GM19025 (cell line): ENCODE measurements at regions not wholly inside any gene's neighbourhood (a gene's known extent, or its start where the extent isn't known, plus 50 kb on each side); places are given as distances from the start of the nearest gene placed in this dataset.
A peak's percentile ranks its signal among the peaks of the same experiment; 100 is the strongest.
"Not testable (repeated sequence)": the region's sequence is repeated elsewhere in the genome, so short reads cannot be mapped to it uniquely, and the experiment has no call there.

Experiments
- ATAC-seq: cut with Tn5 transposase; IDR thresholded peaks from one replicate; pipeline ENCODE4 v1.9.1; 2021; ENCODE audit warnings: mild to moderate bottlenecking, low read depth, moderate library complexity; ENCODE audit not compliant: unreplicated experiment

GRCh38 chr5:116724971-116725370 lies 150.3 kb upstream of the SEMA6A start:
- ATAC-seq, result no peak

- ATAC-seq, result no peak
Observed at GRCh38 chr5:116722651-116723050, 148.0 kb upstream of the SEMA6A start.

GRCh38 chr5:116719106-116719505 lies 144.5 kb upstream of the SEMA6A start:
- ATAC-seq, result no peak

GRCh38 chr5:116718317-116718716 lies 143.7 kb upstream of the SEMA6A start:
- no peak for ATAC-seq

GRCh38 chr5:116709082-116709481 lies 134.5 kb upstream of the SEMA6A start:
- ATAC-seq, result no peak

- not testable (repeated sequence) for ATAC-seq
Observed at GRCh38 chr5:116705121-116705519, 130.5 kb upstream of the SEMA6A start.

GRCh38 chr5:116703941-116704340 lies 129.3 kb upstream of the SEMA6A start:
- ATAC-seq, result no peak

- no peak for ATAC-seq
Observed at GRCh38 chr5:116703328-116703727, 128.7 kb upstream of the SEMA6A start.

- ATAC-seq, result peak; percentile 40
Observed at GRCh38 chr5:116702776-116703175, 128.2 kb upstream of the SEMA6A start.

GRCh38 chr5:116699332-116699731 lies 124.7 kb upstream of the SEMA6A start:
- no peak for ATAC-seq

GRCh38 chr5:116696366-116696765 lies 121.7 kb upstream of the SEMA6A start:
- peak; percentile 86 for ATAC-seq

GRCh38 chr5:116695681-116696080 lies 121.1 kb upstream of the SEMA6A start:
- no peak for ATAC-seq

GRCh38 chr5:116686438-116686837 lies 111.8 kb upstream of the SEMA6A start:
- no peak for ATAC-seq

- no peak for ATAC-seq
Observed at GRCh38 chr5:116685931-116686330, 111.3 kb upstream of the SEMA6A start.

- no peak for ATAC-seq
Observed at GRCh38 chr5:116685069-116685468, 110.4 kb upstream of the SEMA6A start.

GRCh38 chr5:116681334-116682013 lies 106.9 kb upstream of the SEMA6A start:
- peak; percentile 98 for ATAC-seq

GRCh38 chr5:116675626-116675910 lies 100.9 kb upstream of the SEMA6A start:
- ATAC-seq, result no peak

- ATAC-seq, result no peak
Observed at GRCh38 chr5:116674881-116675625, 100.4 kb upstream of the SEMA6A start.

GRCh38 chr5:116673453-116673852 lies 98.8 kb upstream of the SEMA6A start:
- no peak for ATAC-seq

- ATAC-seq, result no peak
Observed at GRCh38 chr5:116672203-116672602, 97.6 kb upstream of the SEMA6A start.

GRCh38 chr5:116671211-116671736 lies 96.7 kb upstream of the SEMA6A start:
- ATAC-seq, result peak; percentile 93
